Activated T-helper 17 cell treated with anti-CD3 and anti-CD28 coated beads, Interleukin-2, amount 50 U/mL, for 72 hours (primary cell): ENCODE measurements at regions not wholly inside any gene's neighbourhood (a gene's known extent, or its start where the extent isn't known, plus 50 kb on each side); places are given as distances from the start of the nearest gene placed in this dataset.

Experiments used
- ATAC-seq: fragments of 150-1000 bp; cut with Tn5 transposase; replicated peaks from 2 replicates; pipeline ENCODE4 v1.10.0; 2021; ENCODE audit warnings: mild to moderate bottlenecking, moderate library complexity
- H3K27ac Mint-ChIP-seq: one replicate; pipeline ENCODE4 v1.8.0; 2022; ENCODE audit warnings: mixed read lengths
- H3K27me3 Mint-ChIP-seq: one replicate; pipeline ENCODE4 v1.8.0; 2022; ENCODE audit warnings: mixed read lengths
- H3K36me3 Mint-ChIP-seq: one replicate; pipeline ENCODE4 v1.8.0; 2022; ENCODE audit warnings: low read depth, mild to moderate bottlenecking, mixed read lengths
- H3K4me1 Mint-ChIP-seq: one replicate; pipeline ENCODE4 v1.8.0; 2022; ENCODE audit warnings: mixed read lengths
- H3K4me3 Mint-ChIP-seq: one replicate; pipeline ENCODE4 v1.8.0; 2022; ENCODE audit warnings: mild to moderate bottlenecking, mixed read lengths
- H3K9me3 Mint-ChIP-seq: one replicate; pipeline ENCODE4 v1.8.0; 2022; ENCODE audit warnings: mixed read lengths

DNA sequence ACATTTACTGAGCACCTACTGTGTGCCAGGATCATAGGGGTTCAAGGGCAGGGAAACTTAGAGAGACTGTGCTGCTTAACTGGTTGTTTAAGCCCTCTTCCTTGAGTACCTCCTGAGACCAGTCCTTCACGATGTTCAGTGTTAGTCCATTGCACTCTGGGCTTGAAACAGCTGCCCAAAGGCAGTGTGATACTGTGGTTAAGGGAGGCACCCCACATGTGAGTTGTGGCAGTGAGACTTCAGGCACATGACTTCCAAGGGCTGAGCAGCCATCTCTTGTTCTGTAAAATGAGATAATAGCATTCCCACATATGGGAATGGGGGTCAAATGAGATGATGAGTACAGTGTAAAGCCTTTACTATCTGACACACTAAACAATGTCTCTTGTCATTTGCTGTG, 75.1 kb downstream of the LINGO1 start:
- no peak for ATAC-seq
- no peaks in the 10 kb centered on the region for H3K9me3 Mint-ChIP-seq

DNA sequence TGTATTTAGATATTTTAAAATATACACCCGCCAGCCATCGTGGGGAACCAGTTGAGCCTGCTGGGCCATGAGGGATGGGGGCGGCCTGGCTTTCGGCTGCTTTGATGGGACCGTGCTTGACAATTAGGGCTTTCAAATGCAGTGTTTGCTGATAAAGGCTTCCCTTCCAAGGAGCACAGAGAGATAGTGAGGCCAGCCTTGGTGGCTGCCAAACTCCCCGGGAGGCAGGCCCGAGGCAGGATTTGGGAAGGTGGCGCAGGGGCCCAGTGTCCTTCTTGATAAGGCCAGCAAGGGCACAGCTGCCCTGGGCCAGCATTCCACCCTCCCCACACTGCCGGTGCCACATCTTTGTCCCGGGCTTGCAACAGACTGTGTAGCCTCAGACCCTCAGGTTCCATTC, 75.6 kb downstream of the LINGO1 start:
- Mint-ChIP-seq H3K4me1 (no peaks in the 10 kb centered on the region), H3K4me3 (no peak overlapping the region), H3K27me3 (peaks cover 6% of the 10 kb centered on the region), H3K9me3 (no peaks in the 10 kb centered on the region), H3K27ac (no peak overlapping the region), H3K36me3 (no peaks in the 10 kb centered on the region)
- no peak for ATAC-seq

More for the DNA sequence above, 75.1 kb downstream of the LINGO1 start:
- Mint-ChIP-seq H3K4me1 (no peaks in the 10 kb centered on the region), H3K27me3 (peaks cover 6% of the 10 kb centered on the region), H3K4me3 (no peak overlapping the region), H3K36me3 (no peaks in the 10 kb centered on the region), H3K27ac (no peak overlapping the region)

DNA sequence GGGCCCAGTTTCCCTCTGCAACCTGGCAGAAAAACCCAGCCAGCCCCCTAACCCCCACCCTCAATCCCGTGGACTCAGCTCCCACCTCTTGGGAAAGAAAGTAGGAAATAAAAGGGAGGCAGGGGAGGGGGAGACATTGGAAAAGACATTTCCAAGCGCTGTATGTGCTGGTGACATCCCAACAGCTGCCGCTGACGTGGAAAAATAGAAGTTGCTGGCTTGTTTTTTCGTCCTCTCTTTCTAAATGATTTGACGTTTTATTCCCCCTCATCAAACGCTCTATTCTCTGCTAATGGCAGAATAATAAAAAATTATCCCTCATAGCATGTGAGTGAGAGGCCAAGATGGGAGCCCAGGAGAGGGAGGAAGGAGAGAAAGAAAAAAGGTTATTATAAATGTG, 76.1 kb downstream of the LINGO1 start:
- Mint-ChIP-seq H3K27me3 (peaks cover 5% of the 10 kb centered on the region), H3K4me1 (no peaks in the 10 kb centered on the region), H3K4me3 (no peak overlapping the region), H3K27ac (no peak overlapping the region), H3K36me3 (no peaks in the 10 kb centered on the region), H3K9me3 (no peaks in the 10 kb centered on the region)
- ATAC-seq, result no peak

DNA sequence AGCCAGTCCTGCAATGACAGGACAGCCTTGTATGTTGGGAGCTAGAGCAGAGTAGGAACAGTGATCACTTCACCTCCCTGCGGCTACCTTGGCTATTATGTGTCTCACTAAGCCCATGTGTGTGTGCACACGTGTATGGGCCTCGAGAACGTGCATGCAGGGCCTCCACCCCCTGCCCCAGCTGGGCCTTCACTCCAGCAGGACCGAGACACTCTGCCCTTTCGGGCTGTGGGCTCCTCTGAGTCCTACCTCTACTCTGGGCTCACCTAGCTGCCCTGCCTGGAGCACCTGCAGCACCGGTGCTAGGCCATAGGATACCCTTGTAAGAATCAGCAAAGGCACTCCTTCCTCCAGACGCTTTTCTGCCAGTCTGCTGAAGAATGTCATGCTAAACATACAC, 77.5 kb downstream of the LINGO1 start:
- Mint-ChIP-seq H3K4me1 (no peaks in the 10 kb centered on the region), H3K4me3 (no peak overlapping the region), H3K36me3 (no peaks in the 10 kb centered on the region), H3K27ac (no peak overlapping the region), H3K9me3 (no peaks in the 10 kb centered on the region), H3K27me3 (no peaks in the 10 kb centered on the region)
- no peak for ATAC-seq

DNA sequence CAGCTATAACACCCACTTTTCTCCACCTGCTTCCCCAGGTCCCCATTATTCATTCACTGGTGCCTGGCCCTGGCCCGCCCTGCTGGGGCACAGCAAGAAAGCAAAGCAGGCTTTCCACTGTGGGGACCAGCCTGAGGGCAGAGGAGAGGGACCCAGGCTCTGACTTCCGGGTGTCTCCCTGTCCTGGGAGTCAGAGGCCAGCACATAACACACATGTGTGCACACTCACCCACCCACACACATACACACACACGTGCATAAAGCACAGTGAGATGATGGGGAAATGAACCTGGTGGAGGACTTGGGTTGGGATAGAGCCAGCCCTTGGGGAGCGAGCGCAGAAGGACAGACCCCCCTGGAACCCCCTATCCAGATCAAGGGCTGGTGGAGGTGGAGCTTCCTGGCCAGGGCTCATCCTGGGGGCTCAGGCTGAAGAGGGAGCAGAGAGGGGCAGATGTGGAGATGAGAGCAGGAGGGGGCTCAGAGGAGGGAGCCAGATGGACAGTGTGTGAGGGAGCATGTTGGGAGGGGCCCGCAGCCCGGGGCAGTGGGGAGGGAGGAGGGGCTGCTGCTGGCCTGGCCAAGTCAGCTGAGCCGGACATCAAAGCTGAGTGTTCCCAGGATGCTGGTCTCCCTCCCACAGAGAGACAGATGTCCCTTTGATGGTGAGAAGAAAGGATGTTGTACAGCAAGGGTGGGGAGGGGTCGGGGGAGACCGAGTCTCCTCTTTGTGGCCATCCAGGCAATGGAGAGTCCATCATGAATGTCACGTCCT, 78.2 kb downstream of the LINGO1 start:
- Mint-ChIP-seq H3K4me1 (no peaks in the 10 kb centered on the region), H3K27ac (peak overlapping the region; percentile 17), H3K27me3 (no peaks in the 10 kb centered on the region), H3K36me3 (no peaks in the 10 kb centered on the region), H3K9me3 (no peaks in the 10 kb centered on the region), H3K4me3 (no peak overlapping the region)
- ATAC-seq, result no peak

DNA sequence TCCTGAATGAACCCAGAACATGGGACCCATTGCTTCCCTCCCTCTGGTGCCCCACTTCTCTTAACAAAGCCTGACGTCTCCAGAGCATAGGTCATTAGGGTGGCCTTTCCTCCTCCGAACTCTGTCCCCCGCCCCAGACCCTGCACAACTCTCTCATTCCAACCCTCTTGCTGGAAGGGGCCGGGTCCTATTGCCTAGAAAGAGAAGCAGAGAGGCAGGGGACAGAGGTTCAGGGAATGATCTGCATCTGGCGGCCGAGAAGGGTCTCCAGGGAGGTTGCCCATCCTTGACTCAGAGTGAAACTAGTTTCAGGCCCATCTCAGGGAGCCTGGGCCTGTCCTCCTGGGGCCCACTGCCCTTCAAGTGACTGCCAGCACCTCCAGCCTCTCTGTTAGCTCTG, 79.0 kb downstream of the LINGO1 start:
- H3K36me3 Mint-ChIP-seq, result no peaks in the 10 kb centered on the region
- H3K4me3 Mint-ChIP-seq, result no peak overlapping the region

DNA sequence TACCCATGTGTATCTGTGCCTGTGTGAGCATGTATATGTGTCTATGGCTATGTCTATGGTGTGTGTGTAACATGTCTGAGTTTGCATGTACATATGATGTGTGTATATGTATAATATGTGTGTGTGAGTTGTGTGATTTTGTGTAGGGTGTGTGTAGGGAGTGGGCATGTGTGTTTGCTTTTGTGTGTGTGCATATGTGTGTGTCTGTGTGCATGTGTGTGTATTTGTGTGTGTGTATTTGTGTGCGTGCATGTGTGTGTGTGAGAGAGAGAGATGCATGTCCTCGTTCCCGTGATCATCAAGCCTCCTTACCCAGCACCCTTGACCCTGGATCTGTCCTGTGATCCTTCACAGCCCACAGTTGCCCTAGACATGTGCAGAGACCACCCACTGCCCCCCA, 79.5 kb downstream of the LINGO1 start:
- Mint-ChIP-seq H3K27me3 (no peaks in the 10 kb centered on the region), H3K9me3 (no peaks in the 10 kb centered on the region), H3K27ac (no peak overlapping the region), H3K36me3 (no peaks in the 10 kb centered on the region), H3K4me1 (no peaks in the 10 kb centered on the region), H3K4me3 (no peak overlapping the region)
- no peak for ATAC-seq

More for the DNA sequence above, 79.0 kb downstream of the LINGO1 start:
- Mint-ChIP-seq H3K27ac (peak overlapping the region; percentile 17), H3K9me3 (no peaks in the 10 kb centered on the region), H3K4me1 (no peaks in the 10 kb centered on the region), H3K27me3 (no peaks in the 10 kb centered on the region)
- ATAC-seq, result no peak

DNA sequence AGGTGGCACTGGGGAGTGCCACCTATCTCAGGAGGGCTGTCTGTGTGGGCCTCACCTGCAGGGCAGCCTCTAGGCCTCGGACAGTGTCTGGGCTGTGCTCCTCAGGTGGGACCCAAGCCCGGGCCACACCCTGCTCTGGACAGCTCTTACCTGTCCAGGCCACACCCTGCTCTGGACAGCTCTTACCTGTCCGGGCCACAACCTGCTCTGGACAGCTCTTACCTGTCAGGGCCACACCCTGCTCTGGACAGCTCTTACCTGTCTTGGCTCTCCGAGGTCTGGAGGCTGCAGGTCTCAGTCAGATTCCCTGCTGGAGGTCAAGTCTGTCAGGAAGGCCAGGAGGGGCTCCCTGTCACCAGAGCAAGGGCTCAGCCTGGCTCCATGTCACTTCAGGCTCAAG, 80.6 kb downstream of the LINGO1 start:
- H3K4me1 Mint-ChIP-seq, result no peaks in the 10 kb centered on the region
- H3K36me3 Mint-ChIP-seq, result no peaks in the 10 kb centered on the region
- no peak overlapping the region for H3K4me3 Mint-ChIP-seq
- no peaks in the 10 kb centered on the region for H3K9me3 Mint-ChIP-seq
- no peak for ATAC-seq
- H3K27me3 Mint-ChIP-seq, result no peaks in the 10 kb centered on the region
- no peak overlapping the region for H3K27ac Mint-ChIP-seq

DNA sequence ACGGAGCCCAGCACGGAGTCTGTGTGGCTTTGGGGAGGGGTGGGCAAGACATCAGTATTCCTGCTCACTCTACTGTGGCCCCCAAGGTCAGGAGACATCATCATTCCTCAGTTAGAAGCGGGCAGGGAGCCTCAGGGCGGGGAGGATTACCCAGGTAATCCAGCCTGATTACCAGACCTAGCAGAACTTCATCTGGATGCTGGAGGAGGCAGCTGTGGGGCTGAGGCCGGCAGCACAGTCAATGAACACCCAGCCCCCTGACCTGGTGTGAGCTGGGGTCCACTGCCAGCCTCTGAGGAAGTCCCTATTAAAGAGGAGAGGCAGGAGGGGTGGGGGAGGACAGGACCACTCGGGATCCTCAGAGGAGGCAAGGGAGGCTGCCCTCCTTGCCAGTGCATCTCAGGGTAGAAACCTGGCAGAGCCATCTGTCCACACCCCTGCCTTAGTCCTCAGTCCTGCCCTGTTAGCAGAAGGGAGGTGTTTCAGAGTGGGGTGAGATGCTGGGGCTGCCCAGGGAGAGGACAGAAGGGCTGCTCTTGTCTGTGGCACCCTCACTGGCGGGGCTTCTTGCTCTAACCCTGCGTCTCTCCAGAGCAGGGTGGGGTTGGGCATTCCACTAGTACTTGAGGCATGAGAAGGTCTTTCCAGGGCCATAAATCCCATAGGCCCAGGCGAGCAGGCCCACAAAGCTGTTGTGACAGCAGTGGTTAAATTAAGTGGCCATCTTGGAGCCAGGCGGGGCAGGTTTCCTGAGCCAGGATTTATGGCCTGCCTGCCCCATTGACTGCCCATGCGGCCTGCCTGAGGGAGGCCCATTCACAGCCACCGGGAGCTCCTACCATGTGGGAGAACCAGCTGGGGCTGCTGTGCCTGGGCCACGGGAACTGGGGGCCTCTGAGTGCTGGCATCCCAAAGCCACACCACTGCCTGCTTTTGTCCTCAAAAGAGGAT, 82.1 kb downstream of the LINGO1 start:
- Mint-ChIP-seq H3K27ac (no peak overlapping the region), H3K4me1 (no peaks in the 10 kb centered on the region), H3K36me3 (no peaks in the 10 kb centered on the region), H3K27me3 (peaks cover under 1% of the 10 kb centered on the region), H3K4me3 (no peak overlapping the region), H3K9me3 (no peaks in the 10 kb centered on the region)
- no peak for ATAC-seq

DNA sequence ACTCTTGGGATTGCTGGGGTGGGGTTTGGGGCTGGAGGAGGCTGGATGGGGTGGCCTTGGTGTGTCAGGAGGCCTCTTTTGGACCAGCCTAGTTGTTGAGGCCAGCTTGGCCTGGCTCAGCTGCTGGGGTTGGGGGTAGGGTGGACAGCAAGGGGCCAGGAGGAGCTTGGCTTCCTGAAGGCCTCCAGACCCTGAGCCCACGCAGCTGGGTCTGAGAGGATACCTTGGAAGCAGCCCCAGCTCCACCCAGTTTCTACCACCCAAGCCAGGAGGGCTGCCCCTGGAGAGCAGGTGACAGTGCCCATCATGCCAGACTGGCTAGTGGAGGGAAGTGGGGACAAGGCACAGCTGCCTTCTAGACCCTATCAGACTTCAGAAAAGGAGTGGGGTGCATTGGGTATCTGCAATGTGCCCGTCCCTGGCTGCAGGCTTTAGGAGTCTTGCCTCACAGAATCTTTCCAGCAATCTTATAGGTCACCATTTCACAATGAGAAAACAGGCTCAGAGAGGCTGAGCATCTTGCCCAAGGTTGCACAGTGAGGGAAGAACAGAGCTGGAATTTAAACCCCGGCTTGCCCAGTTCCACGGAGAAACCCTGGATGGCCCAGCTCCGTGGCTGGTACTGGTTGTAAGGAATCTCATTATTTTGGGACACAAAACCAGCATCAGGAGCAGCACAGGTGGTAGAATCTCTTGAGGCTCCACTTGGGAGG, 83.0 kb downstream of the LINGO1 start:
- Mint-ChIP-seq H3K36me3 (no peaks in the 10 kb centered on the region), H3K27ac (no peak overlapping the region), H3K9me3 (no peaks in the 10 kb centered on the region), H3K4me1 (no peaks in the 10 kb centered on the region), H3K27me3 (peaks cover 4% of the 10 kb centered on the region), H3K4me3 (no peak overlapping the region)
- no peak for ATAC-seq

DNA sequence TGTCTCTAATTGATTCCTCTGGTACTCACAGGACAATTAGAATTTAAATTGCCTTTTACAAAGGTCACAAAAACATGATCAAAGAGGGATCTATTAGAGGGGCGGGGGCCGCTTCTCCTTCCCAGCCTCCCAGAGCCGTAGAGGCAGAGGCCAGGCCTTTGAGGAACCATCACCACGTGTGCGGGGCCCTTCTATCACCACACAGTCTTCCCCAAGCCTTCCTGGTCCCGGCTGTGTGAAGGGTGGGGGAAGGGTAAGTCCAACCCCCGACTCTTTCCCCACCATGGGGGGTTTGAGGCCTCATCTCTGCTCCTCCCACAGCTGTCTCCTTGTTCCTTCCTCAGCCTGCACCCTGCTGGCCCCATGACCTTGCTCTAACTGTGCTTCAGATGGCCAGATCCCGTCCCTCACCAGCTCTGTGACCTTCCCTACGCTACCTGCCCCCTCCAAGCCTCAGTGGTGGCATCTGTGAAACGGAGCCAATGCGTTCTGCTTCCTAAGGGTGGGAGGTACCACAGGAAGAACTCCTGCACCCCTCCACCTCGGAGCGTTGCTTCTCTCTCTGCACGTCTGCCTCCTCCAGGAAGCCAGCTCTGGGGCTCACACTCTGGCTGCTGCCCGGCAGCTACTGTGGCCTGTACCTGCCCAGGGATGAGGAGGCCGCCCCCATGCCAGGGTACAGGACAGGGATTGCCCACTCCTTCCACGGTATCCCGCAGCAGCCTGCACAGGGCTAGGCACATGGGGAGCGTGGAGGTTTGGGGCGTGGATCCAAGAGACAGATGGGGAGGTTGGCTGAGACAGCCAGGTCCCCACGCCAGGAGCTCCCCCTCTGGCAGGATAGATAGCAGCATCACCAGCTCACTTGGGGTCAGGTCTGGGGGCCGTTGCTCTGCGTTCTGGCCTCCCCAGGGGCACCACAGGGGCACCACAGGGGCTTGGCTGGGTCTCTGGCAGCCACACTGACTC, 83.8 kb downstream of the LINGO1 start:
- Mint-ChIP-seq H3K4me1 (no peaks in the 10 kb centered on the region), H3K4me3 (no peak overlapping the region), H3K27ac (no peak overlapping the region), H3K36me3 (no peaks in the 10 kb centered on the region), H3K27me3 (peaks cover 4% of the 10 kb centered on the region), H3K9me3 (no peaks in the 10 kb centered on the region)
- ATAC-seq, result no peak

DNA sequence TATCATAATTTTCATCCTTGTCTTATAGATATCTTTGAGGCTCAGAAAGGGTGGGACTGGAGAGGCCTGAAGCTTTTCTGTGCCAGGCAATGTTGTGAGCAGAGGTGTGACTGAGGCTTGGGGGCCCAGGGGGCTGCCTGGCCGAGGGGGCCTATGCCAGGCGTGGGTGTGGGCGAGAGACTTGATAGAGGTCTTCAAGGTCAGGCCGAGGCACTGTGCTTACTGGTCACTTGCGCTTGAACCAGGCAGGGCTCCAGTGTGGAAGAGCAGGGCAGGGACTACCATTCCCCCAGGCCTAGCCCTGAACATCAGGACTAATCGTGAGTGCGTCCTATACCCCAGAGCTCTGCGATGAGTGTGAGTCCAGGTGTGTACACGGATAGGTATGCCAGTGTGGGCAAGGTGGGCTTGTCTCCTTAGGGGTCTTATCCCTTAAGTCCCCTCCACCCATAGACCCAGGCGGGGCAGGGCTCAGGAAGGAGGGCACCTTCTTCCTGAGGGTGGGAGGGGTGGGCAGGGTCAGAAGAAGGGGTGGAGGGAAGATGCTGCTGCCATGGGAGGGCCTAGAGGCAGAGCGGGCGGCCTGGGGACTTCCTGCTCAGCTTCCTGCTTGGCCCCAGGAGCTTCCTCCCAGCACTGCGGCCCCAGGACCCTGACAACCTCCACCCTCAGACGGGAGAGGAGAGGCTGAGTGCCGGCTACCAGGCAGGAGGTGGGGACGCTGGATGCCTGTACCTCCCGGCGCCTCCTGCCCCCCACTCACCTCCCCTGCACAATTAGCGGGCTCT, 84.7 kb downstream of the LINGO1 start:
- Mint-ChIP-seq H3K4me1 (no peaks in the 10 kb centered on the region), H3K27me3 (peaks cover 4% of the 10 kb centered on the region), H3K36me3 (no peaks in the 10 kb centered on the region), H3K27ac (no peak overlapping the region), H3K4me3 (no peak overlapping the region), H3K9me3 (no peaks in the 10 kb centered on the region)
- ATAC-seq, result no peak

DNA sequence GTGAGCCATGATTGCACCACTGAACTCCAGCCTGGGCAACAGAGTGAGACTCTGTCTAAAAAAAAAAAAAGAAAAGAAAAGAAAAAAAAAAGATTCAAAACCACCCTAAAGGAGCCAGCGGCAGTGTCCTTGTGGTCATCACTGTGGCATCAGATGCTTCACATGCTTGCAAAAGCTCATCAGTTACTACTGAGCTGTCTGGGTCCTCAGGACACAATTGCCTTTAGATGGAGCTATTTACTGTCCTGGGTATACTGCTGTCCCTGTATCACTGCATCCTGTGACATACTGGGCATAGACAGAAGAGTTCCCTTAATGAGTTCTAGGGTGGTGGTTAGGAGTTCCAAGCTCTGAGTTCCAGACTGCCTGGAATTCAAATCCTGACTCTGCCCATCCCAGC, 85.8 kb downstream of the LINGO1 start:
- no peak overlapping the region for H3K27ac Mint-ChIP-seq
- H3K4me3 Mint-ChIP-seq, result no peak overlapping the region
- no peaks in the 10 kb centered on the region for H3K9me3 Mint-ChIP-seq
- H3K27me3 Mint-ChIP-seq, result peaks cover 4% of the 10 kb centered on the region
- ATAC-seq, result no peak
- no peaks in the 10 kb centered on the region for H3K36me3 Mint-ChIP-seq
- H3K4me1 Mint-ChIP-seq, result no peaks in the 10 kb centered on the region
